ENCODE measurements at regions not wholly inside any gene's neighbourhood (a gene's known extent, or its start where the extent isn't known, plus 50 kb on each side); places are given as distances from the start of the nearest gene placed in this dataset.
A peak's percentile ranks its signal among the peaks of the same experiment; 100 is the strongest.
"Not testable (repeated sequence)": the region's sequence is repeated elsewhere in the genome, so short reads cannot be mapped to it uniquely, and the experiment has no call there.

GRCh38 chr12:10453-10852 is 56.1 kb upstream of the IQSEC3 start:
- H3K9me3 Mint-ChIP-seq; H3K27ac Mint-ChIP-seq; H3K4me1 Mint-ChIP-seq (ENCODE audit: low read depth); H3K4me3 Mint-ChIP-seq; H3K27me3 Mint-ChIP-seq (ENCODE audit: low read depth); H3K36me3 Mint-ChIP-seq (ENCODE audit: insufficient read depth in 2 of 2): not testable (repeated sequence)
- ATAC-seq (replicated peaks in 1 of 2): peak in 1 of 2 donors; percentile 25
- DNase-seq: peak in 1 of 2 donors; percentile 22

- H3K27ac Mint-ChIP-seq; H3K9me3 Mint-ChIP-seq; H3K36me3 Mint-ChIP-seq (ENCODE audit: insufficient read depth in 2 of 2); H3K27me3 Mint-ChIP-seq (ENCODE audit: low read depth); H3K4me1 Mint-ChIP-seq (ENCODE audit: low read depth); H3K4me3 Mint-ChIP-seq: not testable (repeated sequence)
- peak in 1 of 2 donors; percentile 19 for DNase-seq
- ATAC-seq (replicated peaks in 1 of 2): peak in 1 of 2 donors; percentile 38
These were observed 55.4 kb upstream of the IQSEC3 start for GRCh38 chr12:10879-11812.

GRCh38 chr12:12306-12705 is 54.3 kb upstream of the IQSEC3 start:
- H3K36me3 Mint-ChIP-seq (ENCODE audit: insufficient read depth in 2 of 2); H3K4me3 Mint-ChIP-seq; ATAC-seq (replicated peaks in 1 of 2); H3K9me3 Mint-ChIP-seq; H3K4me1 Mint-ChIP-seq (ENCODE audit: low read depth); DNase-seq; H3K27me3 Mint-ChIP-seq (ENCODE audit: low read depth); H3K27ac Mint-ChIP-seq: not testable (repeated sequence)

GRCh38 chr12:12725-13640 is 53.6 kb upstream of the IQSEC3 start:
- H3K27me3 Mint-ChIP-seq (ENCODE audit: low read depth); H3K4me3 Mint-ChIP-seq; H3K36me3 Mint-ChIP-seq (ENCODE audit: insufficient read depth in 2 of 2); H3K9me3 Mint-ChIP-seq; ATAC-seq (replicated peaks in 1 of 2); H3K27ac Mint-ChIP-seq; DNase-seq; H3K4me1 Mint-ChIP-seq (ENCODE audit: low read depth): not testable (repeated sequence)

- H3K4me3 Mint-ChIP-seq; DNase-seq; H3K9me3 Mint-ChIP-seq; H3K36me3 Mint-ChIP-seq (ENCODE audit: insufficient read depth in 2 of 2); H3K27ac Mint-ChIP-seq; H3K27me3 Mint-ChIP-seq (ENCODE audit: low read depth); H3K4me1 Mint-ChIP-seq (ENCODE audit: low read depth); ATAC-seq (replicated peaks in 1 of 2): not testable (repeated sequence)
These were observed 52.7 kb upstream of the IQSEC3 start for GRCh38 chr12:13841-14240.

- not testable (repeated sequence) for H3K4me1 Mint-ChIP-seq (ENCODE audit: low read depth); H3K27me3 Mint-ChIP-seq (ENCODE audit: low read depth); H3K36me3 Mint-ChIP-seq (ENCODE audit: insufficient read depth in 2 of 2); DNase-seq; H3K9me3 Mint-ChIP-seq; H3K4me3 Mint-ChIP-seq; ATAC-seq (replicated peaks in 1 of 2); H3K27ac Mint-ChIP-seq
These were observed 51.9 kb upstream of the IQSEC3 start for GRCh38 chr12:14696-15095.

- H3K4me1 Mint-ChIP-seq (ENCODE audit: low read depth); H3K9me3 Mint-ChIP-seq; H3K27ac Mint-ChIP-seq; H3K4me3 Mint-ChIP-seq; H3K36me3 Mint-ChIP-seq (ENCODE audit: insufficient read depth in 2 of 2); DNase-seq; H3K27me3 Mint-ChIP-seq (ENCODE audit: low read depth); ATAC-seq (replicated peaks in 1 of 2): not testable (repeated sequence)
These were observed 51.2 kb upstream of the IQSEC3 start for GRCh38 chr12:15381-15780.

- H3K27ac Mint-ChIP-seq; H3K4me3 Mint-ChIP-seq; H3K4me1 Mint-ChIP-seq (ENCODE audit: low read depth); H3K36me3 Mint-ChIP-seq (ENCODE audit: insufficient read depth in 2 of 2); DNase-seq; ATAC-seq (replicated peaks in 1 of 2); H3K27me3 Mint-ChIP-seq (ENCODE audit: low read depth); H3K9me3 Mint-ChIP-seq: not testable (repeated sequence)
These were observed 50.5 kb upstream of the IQSEC3 start for GRCh38 chr12:16019-16418.

- DNase-seq; H3K36me3 Mint-ChIP-seq (ENCODE audit: insufficient read depth in 2 of 2); H3K4me1 Mint-ChIP-seq (ENCODE audit: low read depth); H3K4me3 Mint-ChIP-seq; ATAC-seq (replicated peaks in 1 of 2); H3K9me3 Mint-ChIP-seq; H3K27ac Mint-ChIP-seq; H3K27me3 Mint-ChIP-seq (ENCODE audit: low read depth): not testable (repeated sequence)
These were observed 50.0 kb upstream of the IQSEC3 start for GRCh38 chr12:16541-16940.

Measured in activated T-cell treated with anti-CD3 and anti-CD28 coated beads, Interleukin-2, amount 50 U/mL, for 72 hours (primary cell).